Stimulated activated CD4-positive, alpha-beta T cell treated with anti-CD3 and anti-CD28 coated beads, Interleukin-4, amount 100 ng/mL, for 48 hours (primary cell): ENCODE measurements at regions not wholly inside any gene's neighbourhood (a gene's known extent, or its start where the extent isn't known, plus 50 kb on each side); places are given as distances from the start of the nearest gene placed in this dataset.
A peak's percentile ranks its signal among the peaks of the same experiment; 100 is the strongest.
"Not testable (repeated sequence)": the region's sequence is repeated elsewhere in the genome, so short reads cannot be mapped to it uniquely, and the experiment has no call there.

Experiments
- DNase-seq, 2 donors: peaks; one replicate each; pipeline ENCODE4 v3.0.0-alpha.2; 2020; ENCODE audit warnings: low read depth in 2 of 2

DNA sequence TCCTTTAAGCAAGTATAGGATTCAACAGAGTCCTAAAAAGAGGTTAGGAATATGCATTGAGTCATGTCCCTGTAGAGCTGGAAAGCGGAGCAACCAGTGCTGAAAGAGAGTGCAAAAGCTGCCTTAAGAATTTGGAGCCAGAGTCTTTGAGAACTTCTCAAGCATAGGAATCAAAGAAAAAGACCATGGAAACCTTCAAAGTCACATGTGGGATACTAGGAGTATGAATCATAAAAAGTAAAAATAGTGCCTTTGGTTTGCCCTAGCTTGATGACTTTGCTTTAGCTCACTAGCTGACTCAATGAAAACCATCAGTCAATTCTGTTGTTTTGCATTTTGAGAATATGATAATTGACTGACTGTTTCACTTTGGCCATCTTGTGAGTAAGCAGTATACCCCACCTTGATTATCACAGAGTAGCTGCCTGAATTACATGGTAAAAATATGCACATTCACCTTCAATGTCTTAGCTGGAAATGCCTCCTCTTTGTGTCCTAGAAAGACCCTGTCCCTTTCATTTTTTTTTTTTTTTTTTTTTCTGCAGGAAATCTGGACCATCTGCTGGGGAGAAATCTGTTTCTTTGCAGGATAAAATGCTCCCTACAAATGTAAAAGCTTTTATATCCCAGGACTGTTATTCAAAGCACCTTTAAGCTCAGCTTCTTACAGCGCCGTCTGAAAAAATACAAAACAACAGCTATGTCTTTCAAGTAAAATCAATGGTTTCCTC is 248.6 kb upstream of the KRR1 start:
- no peak for DNase-seq

DNA sequence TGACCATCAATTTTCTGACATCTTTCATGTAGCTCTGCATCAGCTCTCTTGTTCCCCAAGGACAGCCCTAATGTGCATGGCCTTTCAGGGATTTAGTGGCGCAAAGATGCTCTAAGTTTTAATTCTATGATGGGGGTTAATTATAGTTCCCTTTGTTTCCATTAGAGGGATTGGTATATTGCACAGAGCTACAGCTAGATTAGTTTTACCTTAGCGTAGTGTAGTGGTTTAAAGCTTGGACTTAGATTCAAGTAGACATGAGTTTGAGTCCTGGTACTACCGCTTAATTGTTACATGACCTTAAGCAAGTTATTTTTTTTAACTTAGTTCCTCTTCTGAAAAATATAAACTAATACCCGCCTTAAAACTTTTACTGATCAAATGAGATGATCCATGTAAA is 247.8 kb upstream of the KRR1 start:
- DNase-seq, result no peak

DNA sequence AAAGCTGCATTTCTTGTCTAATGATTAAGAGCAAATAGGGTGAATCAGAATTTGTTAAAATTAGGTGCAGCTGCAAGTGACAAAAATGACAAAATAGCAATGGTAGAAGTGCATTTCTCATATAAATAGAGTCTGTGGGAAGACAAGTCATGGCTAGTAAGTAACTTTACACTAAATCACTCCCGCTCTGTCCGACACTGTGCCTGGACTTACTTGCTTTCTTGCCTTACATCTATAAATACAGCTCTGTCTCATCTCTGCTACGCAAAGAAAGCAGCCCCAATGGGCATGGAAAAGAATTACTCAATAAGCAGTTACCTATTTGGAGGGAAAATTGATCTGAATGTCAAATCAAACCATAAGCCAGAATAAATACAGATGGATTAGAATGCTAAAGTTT is 245.4 kb upstream of the KRR1 start:
- no peak for DNase-seq

DNA sequence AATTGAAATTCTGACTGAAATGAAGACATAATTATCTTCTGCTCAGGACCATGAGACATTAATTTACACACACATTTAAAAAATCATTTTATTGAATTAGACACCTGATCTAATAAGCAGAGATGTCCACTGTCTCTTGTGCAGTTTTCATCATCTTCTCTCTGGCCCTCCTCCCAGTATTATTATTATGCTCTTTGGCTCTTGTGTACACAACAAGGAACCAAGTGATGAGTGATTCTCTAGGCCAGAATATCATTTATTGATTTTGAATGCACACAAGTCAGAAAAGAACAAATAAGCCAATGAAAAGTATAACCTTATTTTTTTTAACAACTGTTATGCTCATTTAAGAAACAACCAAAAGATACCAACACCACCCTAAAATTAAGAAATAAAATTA is 244.7 kb upstream of the KRR1 start:
- DNase-seq, result no peak

DNA sequence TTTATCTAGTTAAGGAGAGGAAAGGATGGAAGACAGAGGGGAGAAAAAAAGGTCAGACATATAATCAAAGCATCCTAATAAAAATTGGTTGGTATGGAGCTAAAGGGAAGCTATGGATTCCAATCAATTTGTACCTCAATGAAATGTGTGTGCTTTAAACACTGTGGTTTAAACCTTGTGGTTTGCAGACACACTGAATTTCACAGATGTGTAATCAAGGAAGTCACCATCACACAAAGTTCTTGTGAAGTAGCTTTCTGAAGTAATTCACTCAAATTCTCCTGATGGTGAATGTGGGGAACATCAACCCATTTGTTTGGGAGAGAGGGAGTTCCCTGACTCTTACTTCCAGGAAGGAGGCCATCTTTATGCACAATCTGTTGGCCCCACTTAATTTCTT is 243.3 kb upstream of the KRR1 start:
- DNase-seq, result no peak

DNA sequence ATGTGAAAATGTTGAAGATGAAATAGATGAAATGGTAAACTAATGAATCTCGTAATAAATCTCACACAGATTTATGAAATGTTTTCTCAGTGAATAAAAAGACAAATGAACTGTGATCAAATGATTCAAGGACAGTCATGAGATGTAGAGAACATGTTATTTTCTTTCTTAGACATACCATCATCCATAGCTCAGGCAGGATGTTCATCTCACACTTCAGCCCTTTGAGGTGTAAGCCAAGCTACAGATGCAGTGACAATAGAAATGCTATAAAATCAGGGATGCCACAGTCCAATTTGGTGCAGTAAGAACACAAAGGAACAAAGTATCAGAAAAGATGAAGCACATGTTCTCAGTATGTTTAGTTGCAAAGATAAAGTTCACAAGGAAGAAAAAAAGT is 242.7 kb upstream of the KRR1 start:
- no peak for DNase-seq

DNA sequence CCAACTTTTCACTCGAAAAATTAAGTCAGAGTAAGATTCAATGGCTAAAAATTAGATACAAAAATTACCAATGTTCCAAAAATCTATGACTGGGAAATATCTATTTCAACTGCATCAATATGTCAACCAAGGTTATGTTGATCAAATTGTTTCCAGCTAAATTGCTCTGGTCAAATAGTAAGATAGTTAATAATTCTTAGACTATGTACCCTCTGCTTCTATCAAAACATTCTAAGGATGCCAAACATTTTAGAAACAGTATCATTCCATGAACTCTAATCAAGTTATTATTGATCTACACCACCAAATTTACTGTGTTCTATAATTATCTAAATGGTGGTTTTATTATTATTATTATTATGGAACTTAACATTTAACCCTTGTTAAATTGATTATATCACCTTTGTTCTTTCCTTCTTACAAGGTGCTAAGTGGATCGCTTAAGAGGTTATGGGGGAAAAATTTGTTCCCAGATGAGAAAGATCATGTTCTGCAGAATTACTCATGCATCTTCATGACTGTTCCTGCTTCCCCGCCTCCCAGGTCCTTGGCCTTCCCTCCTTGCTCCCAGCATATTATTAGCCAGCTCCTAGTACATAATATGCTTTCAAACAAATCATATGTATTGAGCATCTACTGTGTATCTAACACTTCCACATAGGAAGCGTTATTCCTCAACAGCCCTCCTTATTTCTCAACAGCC is 240.5 kb upstream of the KRR1 start:
- DNase-seq, result no peak

DNA sequence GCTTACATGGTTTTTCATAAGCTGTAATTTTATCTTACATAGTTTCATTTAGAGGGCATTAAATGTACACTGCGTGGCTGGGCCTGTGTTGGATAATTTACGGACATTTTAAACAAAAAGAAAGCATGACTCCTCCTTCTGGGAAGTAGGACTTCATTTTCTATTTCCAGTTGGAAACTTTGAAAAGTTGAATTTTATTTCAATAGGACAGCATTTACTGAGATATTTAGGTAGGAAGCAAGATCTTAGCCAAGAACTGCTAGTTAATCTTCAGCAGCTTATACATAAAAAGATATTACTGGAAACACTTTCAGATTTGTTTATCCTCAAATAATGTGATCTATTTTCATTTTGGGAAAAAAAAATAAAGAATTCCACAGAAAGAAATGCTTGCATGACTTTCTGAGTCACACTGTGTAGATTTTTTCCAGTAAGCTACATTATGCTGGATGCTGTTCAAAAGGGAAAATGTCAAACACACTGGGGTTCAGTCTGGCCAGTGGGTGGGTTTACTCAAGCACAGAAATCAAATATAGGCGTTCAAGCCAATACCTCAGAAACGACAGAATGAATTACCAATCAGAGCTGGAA is 239.4 kb upstream of the KRR1 start:
- no peak for DNase-seq

DNA sequence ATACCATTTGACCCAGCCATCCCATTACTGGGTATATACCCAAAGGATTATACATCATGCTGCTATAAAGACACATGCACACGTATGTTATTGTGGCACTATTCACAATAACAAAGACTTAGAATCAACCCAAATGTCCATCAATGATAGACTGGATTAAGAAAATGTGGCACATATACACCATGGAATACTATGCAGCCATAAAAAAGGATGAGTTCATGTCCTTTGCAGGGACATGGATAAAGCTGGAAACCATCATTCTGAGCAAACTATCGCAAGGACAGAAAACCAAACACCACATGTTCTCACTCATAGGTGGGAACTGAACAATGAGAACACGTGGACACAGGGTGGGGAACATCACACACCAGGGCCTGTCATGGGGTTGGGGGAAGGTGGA is 237.6 kb upstream of the KRR1 start:
- DNase-seq, result not testable (repeated sequence)

DNA sequence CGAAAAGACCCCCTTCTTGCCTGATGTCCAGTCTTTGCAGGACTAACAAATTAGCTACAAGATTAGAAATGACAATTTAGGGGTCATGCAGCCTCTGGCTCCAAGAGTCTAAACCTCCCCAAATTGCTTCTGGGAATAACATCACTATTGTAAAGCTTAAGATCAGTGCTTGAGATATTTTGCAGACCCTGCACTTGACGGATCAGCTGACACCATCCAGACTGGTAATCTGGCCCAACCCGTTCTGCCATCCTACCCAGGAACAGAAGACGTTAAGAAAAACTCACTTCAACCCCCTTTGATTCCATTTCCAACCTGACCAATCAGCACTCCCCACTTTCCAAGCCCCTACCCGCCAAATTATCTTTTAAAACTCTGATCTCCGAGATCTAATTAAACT is 236.7 kb upstream of the KRR1 start:
- no peak for DNase-seq

DNA sequence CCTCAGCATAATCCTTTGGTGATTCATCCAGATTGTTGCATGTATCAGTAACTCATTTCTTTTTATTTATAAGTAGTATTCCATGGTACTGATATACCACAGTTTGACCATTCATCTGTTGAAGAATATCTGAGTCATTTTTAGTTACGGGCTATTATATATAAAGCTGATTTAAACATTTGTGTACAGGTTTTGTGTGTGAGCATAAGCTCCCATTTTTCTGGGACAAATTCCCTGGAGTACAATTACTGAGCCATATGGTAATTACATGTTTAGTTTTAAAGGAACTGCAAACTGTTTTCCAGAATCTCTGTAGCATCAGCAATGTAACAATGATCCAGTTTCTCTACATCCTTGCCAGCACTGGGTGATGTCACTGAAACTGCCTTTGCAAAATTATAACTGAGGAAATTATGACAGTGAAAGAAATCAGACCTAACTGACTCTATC is 236.2 kb upstream of the KRR1 start:
- DNase-seq, result no peak

DNA sequence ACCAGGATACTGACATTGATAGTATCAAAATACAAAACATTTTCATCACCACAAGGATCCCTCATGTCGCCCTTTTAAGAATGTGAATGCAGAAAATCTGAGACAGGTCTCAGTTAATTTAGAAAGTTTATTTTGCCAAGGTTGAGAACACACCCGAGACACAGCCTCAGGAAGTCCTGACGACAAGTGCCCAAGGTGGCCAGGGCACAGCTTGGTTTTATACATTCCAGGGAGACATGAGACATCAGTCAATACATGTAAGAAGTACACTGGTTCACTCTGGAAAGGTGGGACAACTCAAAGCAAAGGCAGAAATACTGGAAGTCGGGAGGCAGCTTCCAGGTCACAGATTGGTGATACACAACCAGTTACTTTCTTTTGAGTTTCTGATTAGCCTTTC is 235.2 kb upstream of the KRR1 start:
- DNase-seq, result no peak

DNA sequence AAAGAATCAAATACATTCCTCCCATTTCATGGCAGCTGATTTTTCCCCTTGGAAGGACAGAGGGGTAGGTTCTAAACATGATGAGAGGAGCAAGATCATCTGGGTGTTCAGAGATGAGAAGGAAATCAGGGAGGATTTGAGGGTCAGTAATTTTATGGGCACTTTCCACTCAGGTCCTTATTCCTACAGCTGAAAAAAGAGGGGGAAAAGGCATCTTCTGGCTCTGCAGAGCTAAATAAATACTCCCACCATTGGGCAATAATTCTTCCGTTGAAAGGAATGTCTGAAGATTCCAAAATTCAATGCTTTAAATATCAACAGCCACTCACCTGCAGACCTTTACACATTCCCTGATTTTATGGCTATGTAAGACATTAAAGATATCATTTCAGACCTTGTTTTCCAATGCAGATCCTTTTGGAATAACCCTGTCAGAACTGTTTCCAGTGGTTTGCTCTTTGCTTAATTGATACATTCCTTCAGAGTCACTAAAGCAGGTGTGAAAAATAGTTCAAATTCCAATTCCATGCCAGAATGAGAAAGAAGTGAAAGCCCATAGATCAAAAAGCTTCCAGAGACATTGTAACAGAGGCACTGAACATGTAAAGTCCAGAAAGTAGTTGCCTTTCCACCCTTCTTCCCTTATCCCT is 233.3 kb upstream of the KRR1 start:
- DNase-seq, result no peak

DNA sequence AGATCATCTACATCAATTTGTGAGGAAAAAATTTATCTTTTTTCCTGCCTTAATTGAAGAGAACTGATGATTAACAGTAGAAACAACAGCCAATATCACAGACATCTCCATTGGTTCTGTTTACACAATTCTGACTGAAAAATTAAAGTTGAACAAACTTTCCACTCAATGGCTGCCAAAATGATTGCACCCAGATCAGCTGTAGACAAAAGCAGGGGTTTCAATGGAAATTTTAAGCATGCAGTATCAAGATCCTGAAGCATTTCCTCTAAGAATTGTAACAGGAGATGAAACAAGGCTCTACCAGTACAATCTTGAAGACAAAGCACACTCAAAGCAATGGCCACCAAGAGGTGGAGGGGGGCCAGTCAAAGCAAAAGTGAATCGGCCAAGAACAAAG is 231.6 kb upstream of the KRR1 start:
- no peak for DNase-seq

DNA sequence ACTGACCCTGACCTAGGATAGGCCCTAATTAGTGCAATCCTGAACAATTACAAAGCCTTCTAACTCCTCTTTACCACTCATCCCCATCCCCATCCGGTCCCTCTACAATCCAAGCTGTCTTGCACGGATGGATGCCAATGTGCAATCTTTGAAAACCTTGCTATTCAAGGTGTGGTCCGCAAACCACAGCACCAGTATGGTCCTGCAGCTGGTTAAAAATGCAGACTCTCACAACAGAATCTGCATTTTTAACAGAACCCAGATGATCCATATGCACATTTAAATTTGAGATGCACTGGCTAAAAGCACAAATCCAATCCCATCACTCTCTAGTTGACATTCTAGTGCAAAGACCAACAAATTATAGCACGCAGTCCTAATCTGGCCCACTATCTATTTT is 230.6 kb upstream of the KRR1 start:
- DNase-seq, result no peak

DNA sequence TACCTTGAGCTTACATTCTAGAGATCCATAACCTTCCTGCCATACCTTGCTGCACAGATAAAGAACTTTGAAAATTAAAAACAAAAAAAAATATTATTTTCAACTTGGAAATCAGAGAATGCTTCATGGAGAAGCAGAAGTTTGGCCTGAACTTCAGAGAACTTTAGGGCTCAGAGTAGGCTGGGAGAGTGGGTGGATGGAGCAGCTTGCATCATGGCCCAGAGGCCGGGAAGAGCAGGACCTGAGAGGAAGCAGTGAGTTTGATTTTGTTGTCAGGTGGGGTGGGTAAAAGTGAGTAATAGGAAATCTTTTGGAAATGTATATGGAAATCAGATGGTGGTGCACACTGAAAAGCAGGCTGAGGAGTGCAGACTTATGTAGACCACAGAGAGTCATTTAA is 228.5 kb upstream of the KRR1 start:
- DNase-seq, result no peak

DNA sequence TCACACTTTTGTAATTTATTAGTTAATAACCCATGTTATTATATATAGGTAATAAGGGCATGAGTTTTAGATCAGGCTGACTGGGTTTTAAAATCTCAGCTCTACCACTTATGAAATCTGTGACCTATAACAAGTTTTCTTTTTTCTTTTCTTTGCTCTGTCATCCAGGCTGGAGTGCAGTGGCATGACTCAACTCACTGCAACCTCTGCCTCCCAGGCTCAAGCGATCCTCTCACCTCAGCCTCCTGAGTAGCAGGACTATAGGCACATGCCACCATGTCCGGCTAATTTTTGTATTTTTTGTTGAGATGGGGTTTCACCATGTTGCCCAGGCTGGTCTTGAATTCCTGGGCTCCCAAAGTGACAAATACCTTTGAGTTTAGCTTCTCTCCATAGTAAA is 227.7 kb upstream of the KRR1 start:
- not testable (repeated sequence) for DNase-seq

DNA sequence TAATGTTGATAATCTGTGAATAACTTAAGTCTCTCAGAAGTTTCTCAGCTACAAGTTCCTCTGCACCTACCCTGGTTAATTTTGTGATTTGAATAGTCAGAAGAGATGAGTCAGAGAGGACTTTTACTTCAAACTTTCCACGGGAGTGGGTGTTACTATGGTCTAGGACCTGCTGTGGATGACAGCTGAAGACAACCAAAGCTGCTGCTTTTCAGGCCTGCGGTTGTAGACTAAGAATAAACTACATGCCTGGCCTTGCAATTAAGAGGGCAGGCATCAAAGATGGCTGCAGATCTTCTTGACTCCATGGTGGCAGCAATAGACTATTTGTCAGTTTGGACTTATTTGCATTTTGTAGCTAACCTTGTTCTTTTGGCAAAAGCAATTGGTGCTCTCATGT is 227.1 kb upstream of the KRR1 start:
- DNase-seq, result peak; percentile 8 to 37

DNA sequence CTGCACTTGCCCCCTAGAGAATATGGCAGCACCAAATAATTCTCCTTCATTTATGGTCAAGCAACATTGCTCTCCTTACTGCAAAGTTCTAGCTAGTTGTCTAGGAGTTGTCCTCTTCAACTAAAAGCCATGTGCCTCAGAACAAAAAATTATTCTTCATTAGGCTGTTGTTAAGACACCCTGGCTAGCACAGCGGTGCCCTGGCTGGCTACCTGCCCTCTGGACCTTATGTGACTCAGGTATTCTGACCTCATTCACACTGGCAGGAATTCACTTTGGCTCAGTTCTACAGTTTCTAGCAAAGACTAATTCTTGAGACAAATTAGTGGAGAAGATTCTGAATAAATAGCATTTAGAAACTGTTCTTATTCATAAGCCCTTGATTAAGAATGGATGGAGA is 224.4 kb upstream of the KRR1 start:
- DNase-seq, result no peak

DNA sequence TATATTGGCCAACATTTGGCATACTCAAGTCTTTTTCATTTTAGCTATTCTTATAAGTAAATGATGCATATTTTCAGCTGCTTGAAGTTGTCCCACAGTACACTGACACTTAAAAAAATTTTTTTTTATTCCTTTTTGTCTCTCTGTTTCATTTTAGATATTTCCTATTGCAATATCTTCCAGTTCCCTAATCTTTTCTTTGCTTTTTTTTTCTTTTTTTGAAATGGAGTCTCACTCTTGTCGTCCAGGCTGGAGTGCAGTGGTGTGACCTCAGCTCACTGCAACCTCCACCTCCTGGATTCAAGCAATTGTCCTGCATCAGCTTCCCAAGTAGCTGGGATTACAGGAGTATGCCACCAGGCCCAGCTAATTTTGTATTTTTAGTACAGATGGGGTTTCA is 217.4 kb upstream of the KRR1 start:
- DNase-seq, result no peak

DNA sequence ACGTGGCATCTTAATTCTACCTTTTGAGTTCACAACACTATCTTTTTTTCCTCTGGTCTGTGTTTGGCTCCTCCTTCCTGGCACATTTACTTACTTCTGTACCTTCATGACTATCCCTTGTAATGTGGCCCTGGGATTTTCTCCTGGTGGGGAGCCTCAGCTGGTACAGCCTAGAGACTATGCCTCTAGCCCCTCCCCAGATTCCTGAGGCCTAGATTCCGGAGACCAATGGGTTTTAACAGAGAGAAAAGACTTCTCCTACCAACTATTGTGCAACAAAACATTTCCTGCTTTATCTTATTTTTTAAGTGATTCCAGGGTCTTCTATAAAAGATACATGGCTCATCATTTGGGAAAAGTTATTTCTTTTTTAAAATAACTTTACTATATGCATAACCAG is 216.2 kb upstream of the KRR1 start:
- no peak for DNase-seq

DNA sequence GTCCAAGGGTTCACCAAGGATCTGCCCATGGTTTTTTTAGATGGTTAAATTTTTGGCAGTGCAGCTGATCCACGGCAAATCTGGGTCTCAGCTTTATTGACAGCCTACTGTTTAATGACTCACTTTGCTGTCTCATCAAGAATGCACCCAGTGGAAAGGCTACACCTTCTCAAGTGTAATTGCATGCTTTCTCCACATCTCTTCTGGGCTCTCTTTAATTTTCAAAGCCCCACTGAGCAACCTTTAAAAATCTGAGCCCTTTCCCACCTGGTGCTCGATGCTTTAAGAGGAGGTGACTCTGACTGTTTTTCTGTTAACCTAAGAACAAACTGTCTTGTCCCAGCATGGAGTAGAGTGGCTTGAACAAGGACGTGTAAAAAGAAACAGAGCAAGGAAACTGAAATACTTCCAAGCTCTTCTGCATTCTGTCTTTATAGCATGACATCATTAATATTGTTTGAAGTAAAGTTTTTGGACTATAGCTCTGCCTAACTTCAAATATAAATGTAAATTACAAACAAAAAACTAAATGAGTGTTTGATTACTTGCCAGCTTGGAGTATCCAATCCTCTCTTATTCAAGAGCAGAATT is 214.2 kb upstream of the KRR1 start:
- DNase-seq, result no peak
